HG02798 (cell line): ENCODE measurements at regions not wholly inside any gene's neighbourhood (a gene's known extent, or its start where the extent isn't known, plus 50 kb on each side); places are given as distances from the start of the nearest gene placed in this dataset.

ENCODE experiments used
- ATAC-seq: cut with Tn5 transposase; IDR thresholded peaks from one replicate; pipeline ENCODE4 v1.9.1; 2021; ENCODE audit warnings: mild to moderate bottlenecking; ENCODE audit not compliant: unreplicated experiment, poor library complexity

- no peak for ATAC-seq
Observed at GRCh38 chr18:40019797-40020392, 1935.1 kb upstream of the PIK3C3 start.

GRCh38 chr18:40018266-40018665 is 1936.8 kb upstream of the PIK3C3 start:
- no peak for ATAC-seq

GRCh38 chr18:40017021-40017420 is 1938.0 kb upstream of the PIK3C3 start:
- no peak for ATAC-seq

GRCh38 chr18:40016405-40016804 is 1938.6 kb upstream of the PIK3C3 start:
- ATAC-seq, result no peak

DNA sequence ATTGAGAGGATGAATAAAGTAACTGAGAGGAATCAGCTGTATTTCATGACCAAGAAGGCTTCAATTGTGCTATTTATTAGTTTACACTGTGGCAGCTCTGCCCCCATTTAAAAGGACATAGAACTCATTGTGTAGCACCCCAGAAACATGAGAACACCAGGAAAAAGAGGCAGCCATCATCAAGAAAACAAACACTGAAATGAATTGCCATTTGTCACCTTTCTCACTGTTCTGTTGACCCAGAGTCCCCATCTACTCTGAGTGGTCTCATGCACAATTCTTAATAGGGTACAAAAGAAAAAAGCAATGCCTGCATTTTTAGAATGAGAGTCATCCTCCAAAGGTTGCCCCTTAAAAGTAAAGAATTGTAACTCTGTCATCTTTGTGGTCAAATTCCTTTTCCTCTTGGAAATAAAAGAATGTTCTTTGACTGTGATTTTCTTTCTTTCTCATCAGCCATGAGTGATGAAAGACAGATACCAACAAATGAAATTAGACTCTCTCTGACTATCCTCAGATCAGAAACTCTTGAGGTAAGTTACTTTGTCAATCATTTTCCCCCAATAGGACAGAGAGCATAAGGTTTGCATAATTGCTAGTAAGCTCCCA is 1941.9 kb upstream of the PIK3C3 start:
- no peak for ATAC-seq

GRCh38 chr18:40011201-40011600 is 1943.8 kb upstream of the PIK3C3 start:
- no peak for ATAC-seq

- ATAC-seq, result no peak
Observed at GRCh38 chr18:40006634-40007033, 1948.4 kb upstream of the PIK3C3 start.

DNA sequence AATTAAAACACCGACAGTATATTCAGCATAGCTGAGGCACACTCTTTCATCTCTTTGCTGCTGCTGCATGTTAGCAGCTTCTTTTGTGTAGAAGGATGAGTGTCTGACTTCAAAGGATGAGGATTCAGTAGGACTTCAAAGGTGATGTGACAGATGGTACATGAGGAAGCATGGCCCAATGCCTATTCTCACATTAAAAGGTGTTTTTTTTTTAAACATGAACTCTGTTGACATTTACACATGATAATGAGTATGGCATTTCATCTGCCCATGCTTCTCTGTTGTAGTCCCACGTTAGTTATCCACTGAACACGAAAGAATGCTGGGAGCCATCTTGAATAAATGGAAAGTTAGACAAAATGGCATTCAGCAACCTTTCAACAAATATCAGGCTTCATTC is 1950.8 kb upstream of the PIK3C3 start:
- no peak for ATAC-seq

- ATAC-seq, result no peak
Observed at GRCh38 chr18:39998317-39998716, 1956.7 kb upstream of the PIK3C3 start.

DNA sequence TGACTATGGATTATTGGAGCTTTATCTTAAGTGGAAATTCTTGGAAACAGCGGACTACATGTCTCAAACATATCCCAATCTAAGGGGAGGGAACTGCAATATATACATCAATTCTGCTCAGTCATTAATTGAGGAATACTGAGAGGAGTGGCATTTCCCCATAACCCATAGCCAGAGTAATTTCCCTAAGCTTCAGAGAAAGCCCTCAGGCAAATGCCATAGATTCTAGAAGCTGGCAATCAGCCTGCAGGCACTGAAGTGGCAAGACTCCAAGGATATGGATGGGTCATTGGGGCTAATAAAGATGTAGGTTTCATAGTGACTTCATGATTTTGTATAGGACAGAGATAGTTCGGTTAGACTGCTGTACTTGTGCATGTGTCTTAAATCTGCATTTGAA is 1960.5 kb upstream of the PIK3C3 start:
- no peak for ATAC-seq

GRCh38 chr18:39991696-39992265 is 1963.3 kb upstream of the PIK3C3 start:
- ATAC-seq, result no peak

- ATAC-seq, result no peak
Observed at GRCh38 chr18:39990540-39990939, 1964.5 kb upstream of the PIK3C3 start.

GRCh38 chr18:39976771-39977170 is 1978.3 kb upstream of the PIK3C3 start:
- no peak for ATAC-seq

DNA sequence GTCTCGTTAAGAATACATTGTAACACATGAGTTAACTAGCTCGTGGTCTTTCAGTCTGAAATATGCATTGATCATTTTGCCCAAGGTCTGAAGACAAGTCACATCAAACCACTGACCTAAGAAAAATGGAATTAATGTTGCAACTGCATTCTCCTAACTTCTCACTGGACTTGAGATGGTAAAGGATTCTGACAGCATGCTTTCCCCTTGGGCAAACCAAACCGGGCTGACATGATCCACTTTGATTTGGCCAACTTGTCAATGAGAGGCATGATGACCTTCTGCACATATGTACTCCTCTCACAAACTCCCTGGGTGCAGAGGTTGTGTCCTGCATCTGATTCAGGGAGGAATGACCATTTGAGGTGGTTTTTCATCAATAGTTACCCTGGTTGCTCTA is 1982.5 kb upstream of the PIK3C3 start:
- no peak for ATAC-seq

GRCh38 chr18:39969803-39970494 is 1985.1 kb upstream of the PIK3C3 start:
- no peak for ATAC-seq

DNA sequence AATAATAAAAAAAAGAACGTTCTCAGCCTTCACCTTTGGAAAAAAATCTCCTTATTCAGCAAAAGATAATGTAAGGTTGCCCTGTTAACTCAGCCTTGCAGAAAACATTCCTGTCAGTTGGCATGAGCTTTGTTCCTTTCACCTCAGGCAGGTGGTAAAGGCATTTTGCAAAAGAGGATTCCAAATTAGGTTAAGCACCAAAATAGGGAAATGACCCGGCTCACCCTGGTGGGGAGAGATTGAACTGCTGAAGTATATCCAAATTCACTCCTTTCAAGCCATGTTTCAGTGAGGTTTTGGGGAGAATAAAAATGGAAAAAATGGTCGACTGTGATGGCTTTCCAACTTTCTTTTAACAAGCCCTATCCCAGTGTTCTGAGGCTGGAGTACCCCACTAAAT is 1988.8 kb upstream of the PIK3C3 start:
- ATAC-seq, result no peak

DNA sequence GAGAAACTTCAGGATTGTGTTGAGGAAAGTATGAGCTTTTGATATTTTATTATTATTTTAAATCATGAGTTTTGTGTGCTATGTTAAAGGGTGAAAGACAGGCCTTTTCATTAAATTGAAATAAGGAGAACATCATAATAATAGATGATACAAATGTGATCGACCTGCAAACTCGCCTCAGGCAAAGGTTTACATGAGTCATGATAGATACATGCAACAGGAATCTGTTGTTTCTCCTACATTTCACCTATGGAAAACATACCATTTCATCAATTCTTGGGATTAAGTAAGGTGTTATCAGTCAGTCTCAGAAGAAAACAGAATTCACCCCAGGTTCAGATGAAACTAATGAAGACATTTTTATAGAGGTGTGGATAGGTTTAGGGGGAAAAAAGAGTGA is 1992.5 kb upstream of the PIK3C3 start:
- ATAC-seq, result no peak

DNA sequence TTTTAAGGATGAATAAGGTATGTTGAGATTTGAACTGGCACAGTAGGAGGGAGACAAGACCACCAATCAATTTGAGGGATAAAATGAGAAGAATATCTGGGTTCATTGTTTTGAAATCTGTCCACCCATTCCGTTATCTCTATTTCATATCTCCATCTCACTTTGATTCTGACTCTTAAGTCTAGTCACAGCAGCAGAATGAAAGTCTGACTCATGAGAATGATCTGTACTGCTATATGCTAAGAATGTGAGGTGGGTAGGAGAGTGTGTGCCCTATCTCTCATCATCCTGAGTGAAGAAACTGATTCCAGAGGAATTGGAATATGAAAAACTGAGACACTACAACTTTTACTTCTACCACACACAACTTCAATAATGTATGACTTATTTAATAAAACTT is 1994.5 kb upstream of the PIK3C3 start:
- ATAC-seq, result no peak

DNA sequence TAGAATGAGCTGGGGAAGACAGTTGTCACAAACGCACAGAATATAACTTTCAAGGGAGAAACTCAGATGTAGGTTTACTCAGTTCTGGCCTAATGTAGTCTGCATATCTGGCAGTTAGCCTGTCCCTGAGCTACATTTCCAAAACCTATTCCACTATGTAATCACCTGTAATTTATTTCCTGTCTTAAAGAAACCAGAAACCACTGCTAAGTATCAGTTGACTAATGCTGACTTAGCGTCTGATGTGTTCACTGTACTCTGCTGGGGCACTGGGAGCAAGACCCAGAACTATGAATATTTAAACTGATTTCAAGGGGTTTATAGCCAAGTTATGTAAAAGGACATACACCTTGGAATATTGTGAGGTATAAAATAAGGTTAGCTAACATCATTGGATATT is 1995.2 kb upstream of the PIK3C3 start:
- ATAC-seq, result no peak

DNA sequence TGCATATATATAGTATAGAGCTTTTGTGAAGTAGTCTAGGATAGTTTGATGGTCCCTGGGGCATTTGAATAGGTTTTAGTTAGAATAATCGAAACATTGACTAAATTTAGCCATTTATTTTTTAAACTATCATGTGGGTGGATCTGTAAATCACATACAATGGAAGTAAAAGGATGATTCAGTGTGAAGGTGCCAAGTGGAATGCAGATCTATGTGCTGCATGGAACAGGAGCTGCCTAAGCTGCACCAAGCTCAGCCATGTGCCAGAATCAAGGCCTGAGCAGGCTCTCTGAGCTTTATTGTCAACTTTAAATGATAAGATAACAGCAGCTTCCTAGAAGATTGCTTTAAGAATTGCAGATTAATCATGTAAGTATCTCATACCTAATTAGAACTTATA is 1996.2 kb upstream of the PIK3C3 start:
- ATAC-seq, result no peak

DNA sequence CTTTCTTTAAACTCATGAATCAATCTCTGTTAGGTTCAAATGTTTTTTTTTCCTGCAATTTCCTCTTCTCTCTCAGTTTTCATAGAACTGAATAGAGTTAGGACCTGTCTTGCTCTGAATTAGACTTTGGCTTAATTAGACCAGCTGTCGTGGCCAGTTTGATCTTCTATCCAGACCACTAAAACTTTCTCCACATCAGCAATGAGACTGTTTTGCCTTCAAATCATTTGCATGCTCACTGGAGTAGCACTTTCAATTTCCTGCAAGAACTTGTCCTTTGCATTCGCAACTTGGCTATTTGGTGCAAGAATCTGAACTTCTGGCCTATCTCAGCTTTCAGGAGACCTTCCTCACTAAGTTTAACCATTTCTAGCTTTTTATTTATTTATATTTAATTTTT is 2002.2 kb upstream of the PIK3C3 start:
- no peak for ATAC-seq
